ENCODE measurements at regions not wholly inside any gene's neighbourhood (a gene's known extent, or its start where the extent isn't known, plus 50 kb on each side); places are given as distances from the start of the nearest gene placed in this dataset.

GRCh38 chr2:21642647-21643046, 518.9 kb downstream of the TDRD15 start:
- no peak overlapping the region for H3K4me3 ChIP-seq (ENCODE audit: low read length)
- no peak for DNase-seq (ENCODE audit: low read depth, low spot score)

GRCh38 chr2:21643180-21643579, 519.4 kb downstream of the TDRD15 start:
- no peak overlapping the region for H3K4me3 ChIP-seq (ENCODE audit: low read length)
- no peak for DNase-seq (ENCODE audit: low read depth, low spot score)

- H3K4me3 ChIP-seq (ENCODE audit: low read length), result no peak overlapping the region
- DNase-seq (ENCODE audit: low read depth, low spot score), result no peak
These were observed 520.5 kb downstream of the TDRD15 start for GRCh38 chr2:21644266-21644665.

- H3K4me3 ChIP-seq (ENCODE audit: low read length), result no peak overlapping the region
- DNase-seq (ENCODE audit: low read depth, low spot score), result no peak
These were observed 522.6 kb downstream of the TDRD15 start for GRCh38 chr2:21646345-21646744.

GRCh38 chr2:21650569-21650968, 526.8 kb downstream of the TDRD15 start:
- DNase-seq (ENCODE audit: low read depth, low spot score), result no peak
- no peak overlapping the region for H3K4me3 ChIP-seq (ENCODE audit: low read length)

GRCh38 chr2:21655136-21655535, 531.4 kb downstream of the TDRD15 start:
- no peak for DNase-seq (ENCODE audit: low read depth, low spot score)
- no peak overlapping the region for H3K4me3 ChIP-seq (ENCODE audit: low read length)

GRCh38 chr2:21656330-21657075, 532.7 kb downstream of the TDRD15 start:
- H3K4me3 ChIP-seq (ENCODE audit: low read length), result no peak overlapping the region
- no peak for DNase-seq (ENCODE audit: low read depth, low spot score)

- DNase-seq (ENCODE audit: low read depth, low spot score), result no peak
- no peak overlapping the region for H3K4me3 ChIP-seq (ENCODE audit: low read length)
These were observed 533.7 kb downstream of the TDRD15 start for GRCh38 chr2:21657445-21657844.

GRCh38 chr2:21658269-21658668, 534.5 kb downstream of the TDRD15 start:
- H3K4me3 ChIP-seq (ENCODE audit: low read length), result no peak overlapping the region
- DNase-seq (ENCODE audit: low read depth, low spot score), result no peak

- H3K4me3 ChIP-seq (ENCODE audit: low read length), result no peak overlapping the region
These were observed 535.2 kb downstream of the TDRD15 start for GRCh38 chr2:21658907-21659477.

GRCh38 chr2:21664083-21664482, 540.3 kb downstream of the TDRD15 start:
- H3K4me3 ChIP-seq (ENCODE audit: low read length), result no peak overlapping the region
- DNase-seq (ENCODE audit: low read depth, low spot score), result no peak

More at GRCh38 chr2:21658907-21659477, 535.2 kb downstream of the TDRD15 start:
- no peak for DNase-seq (ENCODE audit: low read depth, low spot score)

- H3K4me3 ChIP-seq (ENCODE audit: low read length), result no peak overlapping the region
- DNase-seq (ENCODE audit: low read depth, low spot score), result no peak
These were observed 543.9 kb downstream of the TDRD15 start for GRCh38 chr2:21667638-21668037.

- no peak for DNase-seq (ENCODE audit: low read depth, low spot score)
These were observed 544.4 kb downstream of the TDRD15 start for GRCh38 chr2:21668078-21668710.

GRCh38 chr2:21676041-21676440, 552.3 kb downstream of the TDRD15 start:
- no peak for DNase-seq (ENCODE audit: low read depth, low spot score)
- no peak overlapping the region for H3K4me3 ChIP-seq (ENCODE audit: low read length)

More at GRCh38 chr2:21668078-21668710, 544.4 kb downstream of the TDRD15 start:
- H3K4me3 ChIP-seq (ENCODE audit: low read length), result no peak overlapping the region

- no peak for DNase-seq (ENCODE audit: low read depth, low spot score)
- H3K4me3 ChIP-seq (ENCODE audit: low read length), result no peak overlapping the region
These were observed 552.9 kb downstream of the TDRD15 start for GRCh38 chr2:21676676-21677075.

GRCh38 chr2:21683838-21684237, 560.1 kb downstream of the TDRD15 start:
- no peak overlapping the region for H3K4me3 ChIP-seq (ENCODE audit: low read length)
- no peak for DNase-seq (ENCODE audit: low read depth, low spot score)

GRCh38 chr2:21687589-21687988, 563.8 kb downstream of the TDRD15 start:
- DNase-seq (ENCODE audit: low read depth, low spot score), result no peak

GRCh38 chr2:21690005-21690404, 566.2 kb downstream of the TDRD15 start:
- DNase-seq (ENCODE audit: low read depth, low spot score), result no peak
- H3K4me3 ChIP-seq (ENCODE audit: low read length), result no peak overlapping the region

More at GRCh38 chr2:21687589-21687988, 563.8 kb downstream of the TDRD15 start:
- H3K4me3 ChIP-seq (ENCODE audit: low read length), result no peak overlapping the region

GRCh38 chr2:21693081-21693480, 569.3 kb downstream of the TDRD15 start:
- DNase-seq (ENCODE audit: low read depth, low spot score), result no peak
- no peak overlapping the region for H3K4me3 ChIP-seq (ENCODE audit: low read length)

- no peak for DNase-seq (ENCODE audit: low read depth, low spot score)
- H3K4me3 ChIP-seq (ENCODE audit: low read length), result no peak overlapping the region
These were observed 570.5 kb downstream of the TDRD15 start for GRCh38 chr2:21694079-21694878.

Measured in Jurkat, Clone E6-1 (cell line).